Adrenal gland (tissue), 5 donors: ENCODE measurements at regions not wholly inside any gene's neighbourhood (a gene's known extent, or its start where the extent isn't known, plus 50 kb on each side); places are given as distances from the start of the nearest gene placed in this dataset.

Source experiments
- POLR2A ChIP-seq, 2 donors: fragments of 450-650 bp; IDR thresholded peaks; one replicate each; pipeline ENCODE4 v1.6.1; 2017; ENCODE audit warnings: antibody characterized with exemption in 2 of 2, mild to moderate bottlenecking in 2 of 2, moderate library complexity in 1 of 2
- TF ChIP-seq, protein P1 (sequence below), 6 experiments: fragments of 450-650 bp in 4 of 6; fragments of 200-600 bp in 2 of 6; sonication (generic) in 1 of 6; IDR thresholded peaks; 1 replicate in 5 of 6; 2 replicates in 1 of 6; pipeline versions ENCODE4 v1.5.1 to v1.8.0; 2016 to 2021; ENCODE audit warnings: antibody characterized with exemption in 6 of 6, mild to moderate bottlenecking in 2 of 6, moderate library complexity in 1 of 6
- donor health status: DM: no; HTN: no; CAD: no.

DNA sequence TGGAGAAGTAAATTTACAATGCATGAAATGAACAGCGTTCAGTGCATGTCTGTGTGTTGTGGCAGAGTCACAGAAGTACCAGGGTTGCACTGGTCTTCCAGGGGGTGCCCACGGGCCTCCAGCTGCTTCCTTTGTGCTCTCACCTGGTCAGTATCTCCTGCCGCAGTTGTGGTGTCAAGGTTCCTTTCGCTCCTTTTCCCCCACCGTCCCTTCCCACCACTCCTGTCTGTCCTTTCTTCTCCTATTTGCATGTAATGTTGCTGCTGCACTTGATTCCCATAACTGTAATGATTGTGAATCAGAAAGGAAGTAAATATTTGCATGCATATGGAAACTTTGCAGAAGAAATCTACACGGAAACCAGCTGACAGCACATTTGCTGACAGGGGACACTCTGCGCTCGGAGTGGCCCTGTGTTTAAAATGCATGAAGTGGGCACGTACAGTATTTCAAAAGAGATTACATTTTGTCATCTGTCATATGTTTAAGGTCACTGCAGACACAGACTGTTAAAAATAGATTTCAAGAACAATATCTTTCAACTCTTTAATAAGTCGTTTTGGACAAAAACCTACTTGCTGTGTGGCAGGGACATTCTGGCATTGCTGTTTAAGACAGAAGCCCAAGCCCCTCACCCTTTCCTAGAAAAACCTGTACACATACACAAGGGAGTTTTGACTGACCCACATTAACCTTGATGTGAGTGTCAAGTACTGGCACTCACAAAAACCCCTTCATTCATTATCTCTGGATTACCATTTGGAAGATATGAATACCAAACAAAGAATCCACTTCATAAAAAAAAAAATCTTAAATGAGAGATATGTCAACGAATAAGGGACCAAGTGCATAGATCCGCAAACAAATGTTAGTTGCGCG, 336.7 kb upstream of the KLF6 start:
- TF ChIP-seq, protein P1, sequence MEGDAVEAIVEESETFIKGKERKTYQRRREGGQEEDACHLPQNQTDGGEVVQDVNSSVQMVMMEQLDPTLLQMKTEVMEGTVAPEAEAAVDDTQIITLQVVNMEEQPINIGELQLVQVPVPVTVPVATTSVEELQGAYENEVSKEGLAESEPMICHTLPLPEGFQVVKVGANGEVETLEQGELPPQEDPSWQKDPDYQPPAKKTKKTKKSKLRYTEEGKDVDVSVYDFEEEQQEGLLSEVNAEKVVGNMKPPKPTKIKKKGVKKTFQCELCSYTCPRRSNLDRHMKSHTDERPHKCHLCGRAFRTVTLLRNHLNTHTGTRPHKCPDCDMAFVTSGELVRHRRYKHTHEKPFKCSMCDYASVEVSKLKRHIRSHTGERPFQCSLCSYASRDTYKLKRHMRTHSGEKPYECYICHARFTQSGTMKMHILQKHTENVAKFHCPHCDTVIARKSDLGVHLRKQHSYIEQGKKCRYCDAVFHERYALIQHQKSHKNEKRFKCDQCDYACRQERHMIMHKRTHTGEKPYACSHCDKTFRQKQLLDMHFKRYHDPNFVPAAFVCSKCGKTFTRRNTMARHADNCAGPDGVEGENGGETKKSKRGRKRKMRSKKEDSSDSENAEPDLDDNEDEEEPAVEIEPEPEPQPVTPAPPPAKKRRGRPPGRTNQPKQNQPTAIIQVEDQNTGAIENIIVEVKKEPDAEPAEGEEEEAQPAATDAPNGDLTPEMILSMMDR (IDR thresholded peaks at IDR 0.05), result no peak
- TF ChIP-seq POLR2A (IDR thresholded peaks at IDR 0.05), result no peak
